ENCODE measurements at regions not wholly inside any gene's neighbourhood (a gene's known extent, or its start where the extent isn't known, plus 50 kb on each side); places are given as distances from the start of the nearest gene placed in this dataset.

GRCh38 chr5:100157066-100157465, 378.1 kb upstream of the FAM174A start:
- TF ChIP-seq CTCF (conservative IDR thresholded peaks at IDR 0.05 in 1 of 2, IDR thresholded peaks at IDR 0.05 in 1 of 2; ENCODE audit: low read depth in 1 of 2, low read length in 2 of 2) = no peak
- TF ChIP-seq EZH2 (IDR thresholded peaks at IDR 0.05; ENCODE audit: low read length, missing control alignments) = no peak

All from fibroblast of lung (primary cell).